SH-SY5Y (cell line): ENCODE measurements at regions not wholly inside any gene's neighbourhood (a gene's known extent, or its start where the extent isn't known, plus 50 kb on each side); places are given as distances from the start of the nearest gene placed in this dataset.

ENCODE experiments used
- GATA2 ChIP-seq: IDR thresholded peaks from 2 replicates; pipeline ENCODE4 v1.6.1; 2011; ENCODE audit warnings: mild to moderate bottlenecking, low read depth, low read length
- GATA3 ChIP-seq: IDR thresholded peaks from 2 replicates; pipeline ENCODE4 v1.6.1; 2011; ENCODE audit warnings: low read depth, mild to moderate bottlenecking, low read length, moderate library complexity

DNA sequence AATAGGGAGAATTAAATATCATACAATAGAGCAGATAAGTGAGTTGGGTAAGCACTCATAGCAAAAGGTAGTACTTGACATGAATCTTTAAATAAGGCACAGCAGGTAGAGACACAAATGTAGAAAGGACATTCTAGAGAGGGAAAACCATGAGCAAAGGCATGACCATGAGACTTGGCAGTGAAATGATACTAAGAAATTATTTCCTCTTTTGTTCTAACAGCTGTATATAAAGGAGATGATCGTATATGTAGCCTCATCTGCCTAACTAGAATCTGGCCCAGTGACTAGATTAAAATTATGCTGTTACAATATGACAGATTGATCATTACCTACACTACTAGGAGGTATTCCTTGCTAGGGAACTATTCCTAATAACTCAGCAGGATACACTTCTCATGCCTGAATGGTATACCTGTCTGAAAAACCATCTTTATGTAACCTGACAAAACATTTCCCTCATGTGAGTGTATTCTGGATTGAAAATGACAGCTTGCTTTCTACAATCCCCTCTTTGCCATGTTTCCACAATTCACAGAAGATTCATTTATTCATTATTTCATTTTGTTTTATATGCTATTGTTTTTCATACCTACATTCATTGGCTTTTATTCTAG, 725.7 kb downstream of the C12orf50 start:
- TF ChIP-seq GATA2 (no peak), GATA3 (no peak)
